Smooth muscle cell (in vitro differentiated cells): ENCODE measurements at regions not wholly inside any gene's neighbourhood (a gene's known extent, or its start where the extent isn't known, plus 50 kb on each side); places are given as distances from the start of the nearest gene placed in this dataset.

Source experiments
- DNase-seq: peaks from one replicate; lab custom pipeline; 2025; ENCODE audit not compliant: unreplicated experiment; lab: John Stamatoyannopoulos, UW
- H2AFZ ChIP-seq: fragments of 200-600 bp; sonication (generic); 2 replicates; pipeline ENCODE4 v1.6.0; 2016; ENCODE audit warnings: antibody characterized with exemption, low read depth, mild to moderate bottlenecking
- H3F3A ChIP-seq: fragments of 200-600 bp; sonication (generic); 2 replicates; pipeline ENCODE4 v1.6.0; 2017; ENCODE audit warnings: antibody characterized with exemption, low read depth
- H3K27ac ChIP-seq: fragments of 200-600 bp; sonication (generic); 2 replicates; pipeline ENCODE4 v1.5.1; 2016; ENCODE audit warnings: low read depth, mild to moderate bottlenecking
- H3K27me3 ChIP-seq: fragments of 200-600 bp; sonication (generic); 2 replicates; pipeline ENCODE4 v1.6.1; 2016; ENCODE audit warnings: low read depth, mild to moderate bottlenecking
- H3K36me3 ChIP-seq: fragments of 200-600 bp; sonication (generic); 2 replicates; pipeline ENCODE4 v1.5.1; 2016; ENCODE audit warnings: low read depth
- H3K4me1 ChIP-seq: fragments of 200-600 bp; sonication (generic); 2 replicates; pipeline ENCODE4 v1.5.1; 2016; ENCODE audit warnings: low read depth
- H3K4me2 ChIP-seq: fragments of 200-600 bp; sonication (generic); 2 replicates; pipeline ENCODE4 v1.6.0; 2016; ENCODE audit warnings: mild to moderate bottlenecking
- H3K4me3 ChIP-seq: fragments of 200-600 bp; sonication (generic); 2 replicates; pipeline ENCODE4 v1.5.1; 2016; ENCODE audit warnings: mild to moderate bottlenecking
- H3K79me2 ChIP-seq: fragments of 200-600 bp; sonication (generic); 2 replicates; pipeline ENCODE4 v1.6.0; 2016; ENCODE audit warnings: low read depth, mild to moderate bottlenecking
- H3K9ac ChIP-seq: fragments of 200-600 bp; sonication (generic); 2 replicates; pipeline ENCODE4 v1.6.0; 2016; ENCODE audit warnings: low read depth
- H3K9me3 ChIP-seq: fragments of 200-600 bp; sonication (generic); replicated peaks from 2 replicates; pipeline ENCODE4 v1.5.1; 2016; ENCODE audit warnings: low read depth
- H4K20me1 ChIP-seq: fragments of 200-600 bp; sonication (generic); 2 replicates; pipeline ENCODE4 v1.6.0; 2016; ENCODE audit warnings: low read depth
- WGBS: methylation state at CpG from one replicate; pipeline ENCODE4 v1.1.7; 2016; ENCODE audit warnings: low lambda C conversion rate; 5-methylcytosine and 5-hydroxymethylcytosine counted together
- TF ChIP-seq, protein P1 (sequence below): fragments of 200-600 bp; sonication (generic); IDR thresholded peaks from 2 replicates; pipeline ENCODE4 v1.5.1; 2017; ENCODE audit warnings: borderline replicate concordance, mild to moderate bottlenecking, antibody characterized with exemption; ENCODE audit not compliant: insufficient read depth, poor library complexity, severe bottlenecking

DNA sequence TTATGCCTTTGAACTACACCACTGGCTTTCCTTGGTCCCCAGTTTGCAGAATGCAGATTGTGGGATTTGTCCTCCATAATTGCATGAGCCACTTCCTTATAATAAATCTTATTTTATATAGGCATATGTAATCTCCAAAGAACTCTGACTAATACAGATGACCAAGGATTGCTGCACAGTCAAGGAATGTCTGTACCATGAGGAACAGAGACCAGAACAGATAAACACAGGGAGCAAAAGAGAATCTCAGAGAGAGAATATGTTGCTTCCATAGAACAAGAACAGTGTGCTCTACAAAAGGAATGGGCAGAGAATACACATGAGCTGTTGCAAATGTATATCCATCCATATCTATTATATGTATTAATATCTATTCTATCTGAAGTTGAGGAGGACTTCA is 111.1 kb downstream of the ADRA2C start:
- no peaks in the 10 kb centered on the region for H3F3A ChIP-seq

DNA sequence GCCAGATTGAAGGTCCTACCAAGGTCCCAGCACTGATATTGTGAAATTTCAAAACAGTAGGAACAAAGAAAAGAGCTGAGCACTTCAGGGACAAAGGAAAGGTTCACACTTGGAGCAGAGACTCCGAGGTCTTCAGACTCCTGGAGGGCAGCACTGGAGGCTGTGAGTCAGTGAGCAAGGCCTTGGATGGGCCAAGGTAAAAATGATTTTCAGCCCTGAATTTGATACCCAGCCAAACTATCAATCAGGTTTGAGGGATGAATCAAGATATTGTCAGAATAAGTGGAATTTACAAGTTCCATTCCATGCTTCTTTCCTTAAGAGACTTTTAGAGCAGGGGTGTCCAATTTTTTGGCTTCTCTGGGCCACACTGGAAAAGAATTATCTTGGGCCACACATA is 111.7 kb downstream of the ADRA2C start:
- Histone ChIP-seq H2AFZ (no peak overlapping the region), H3K4me3 (no peak overlapping the region), H3K9ac (no peak overlapping the region), H3K27me3 (peaks cover 52% of the 10 kb centered on the region), H3K36me3 (no peaks in the 10 kb centered on the region), H3K4me1 (no peaks in the 10 kb centered on the region), H3K4me2 (no peak overlapping the region), H3F3A (no peaks in the 10 kb centered on the region), H3K9me3 (no peaks in the 10 kb centered on the region), H4K20me1 (no peaks in the 10 kb centered on the region), H3K27ac (no peak overlapping the region), H3K79me2 (no peaks in the 10 kb centered on the region)
- DNase-seq: no peak
- 89% methylated on average over 1 of the region's 1 CpG for WGBS
- TF ChIP-seq, protein P1, sequence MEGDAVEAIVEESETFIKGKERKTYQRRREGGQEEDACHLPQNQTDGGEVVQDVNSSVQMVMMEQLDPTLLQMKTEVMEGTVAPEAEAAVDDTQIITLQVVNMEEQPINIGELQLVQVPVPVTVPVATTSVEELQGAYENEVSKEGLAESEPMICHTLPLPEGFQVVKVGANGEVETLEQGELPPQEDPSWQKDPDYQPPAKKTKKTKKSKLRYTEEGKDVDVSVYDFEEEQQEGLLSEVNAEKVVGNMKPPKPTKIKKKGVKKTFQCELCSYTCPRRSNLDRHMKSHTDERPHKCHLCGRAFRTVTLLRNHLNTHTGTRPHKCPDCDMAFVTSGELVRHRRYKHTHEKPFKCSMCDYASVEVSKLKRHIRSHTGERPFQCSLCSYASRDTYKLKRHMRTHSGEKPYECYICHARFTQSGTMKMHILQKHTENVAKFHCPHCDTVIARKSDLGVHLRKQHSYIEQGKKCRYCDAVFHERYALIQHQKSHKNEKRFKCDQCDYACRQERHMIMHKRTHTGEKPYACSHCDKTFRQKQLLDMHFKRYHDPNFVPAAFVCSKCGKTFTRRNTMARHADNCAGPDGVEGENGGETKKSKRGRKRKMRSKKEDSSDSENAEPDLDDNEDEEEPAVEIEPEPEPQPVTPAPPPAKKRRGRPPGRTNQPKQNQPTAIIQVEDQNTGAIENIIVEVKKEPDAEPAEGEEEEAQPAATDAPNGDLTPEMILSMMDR: no peak

More for the DNA sequence above, 111.1 kb downstream of the ADRA2C start:
- H3K9me3 ChIP-seq: no peaks in the 10 kb centered on the region
- TF ChIP-seq, protein P1: no peak
- no peaks in the 10 kb centered on the region for H3K4me1 ChIP-seq
- H3K27ac ChIP-seq: no peak overlapping the region
- H3K4me3 ChIP-seq: no peak overlapping the region
- no peak overlapping the region for H3K9ac ChIP-seq
- no peak overlapping the region for H2AFZ ChIP-seq
- DNase-seq: no peak
- H4K20me1 ChIP-seq: no peaks in the 10 kb centered on the region
- peaks cover 58% of the 10 kb centered on the region for H3K27me3 ChIP-seq
- H3K36me3 ChIP-seq: no peaks in the 10 kb centered on the region
- no peak overlapping the region for H3K4me2 ChIP-seq
- no peaks in the 10 kb centered on the region for H3K79me2 ChIP-seq

DNA sequence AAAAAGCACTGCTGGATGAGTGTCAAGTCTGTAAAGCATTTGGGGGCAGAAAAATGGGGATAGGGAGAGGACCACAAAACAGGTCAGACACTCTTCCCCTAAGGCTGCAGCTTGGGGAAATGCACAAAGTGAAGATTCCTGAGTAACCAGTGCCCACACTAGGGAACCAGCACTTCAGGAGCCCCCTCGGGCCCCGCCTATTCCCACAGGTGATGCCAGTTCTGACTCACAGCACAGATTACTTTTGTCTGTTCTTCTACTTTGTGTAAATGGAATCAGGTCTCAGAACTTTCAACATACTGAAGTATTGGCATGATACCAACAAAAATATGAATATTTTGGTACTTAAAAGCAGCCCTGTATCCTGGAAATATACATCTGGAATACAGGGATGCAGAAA is 112.5 kb downstream of the ADRA2C start:
- 90% methylated on average over 2 of the region's 2 CpGs for WGBS
- no peak overlapping the region for H3K4me2 ChIP-seq
- H3F3A ChIP-seq: no peaks in the 10 kb centered on the region
- TF ChIP-seq, protein P1: no peak
- no peak overlapping the region for H3K4me3 ChIP-seq
- no peak overlapping the region for H2AFZ ChIP-seq
- no peak overlapping the region for H3K9ac ChIP-seq
- peaks cover 44% of the 10 kb centered on the region for H3K27me3 ChIP-seq
- H3K4me1 ChIP-seq: no peaks in the 10 kb centered on the region
- no peaks in the 10 kb centered on the region for H4K20me1 ChIP-seq
- no peaks in the 10 kb centered on the region for H3K36me3 ChIP-seq
- no peak for DNase-seq
- H3K79me2 ChIP-seq: no peaks in the 10 kb centered on the region
- no peak overlapping the region for H3K27ac ChIP-seq
- no peaks in the 10 kb centered on the region for H3K9me3 ChIP-seq
